ENCODE measurements at regions not wholly inside any gene's neighbourhood (a gene's known extent, or its start where the extent isn't known, plus 50 kb on each side); places are given as distances from the start of the nearest gene placed in this dataset.
"Not testable (repeated sequence)": the region's sequence is repeated elsewhere in the genome, so short reads cannot be mapped to it uniquely, and the experiment has no call there.

DNA sequence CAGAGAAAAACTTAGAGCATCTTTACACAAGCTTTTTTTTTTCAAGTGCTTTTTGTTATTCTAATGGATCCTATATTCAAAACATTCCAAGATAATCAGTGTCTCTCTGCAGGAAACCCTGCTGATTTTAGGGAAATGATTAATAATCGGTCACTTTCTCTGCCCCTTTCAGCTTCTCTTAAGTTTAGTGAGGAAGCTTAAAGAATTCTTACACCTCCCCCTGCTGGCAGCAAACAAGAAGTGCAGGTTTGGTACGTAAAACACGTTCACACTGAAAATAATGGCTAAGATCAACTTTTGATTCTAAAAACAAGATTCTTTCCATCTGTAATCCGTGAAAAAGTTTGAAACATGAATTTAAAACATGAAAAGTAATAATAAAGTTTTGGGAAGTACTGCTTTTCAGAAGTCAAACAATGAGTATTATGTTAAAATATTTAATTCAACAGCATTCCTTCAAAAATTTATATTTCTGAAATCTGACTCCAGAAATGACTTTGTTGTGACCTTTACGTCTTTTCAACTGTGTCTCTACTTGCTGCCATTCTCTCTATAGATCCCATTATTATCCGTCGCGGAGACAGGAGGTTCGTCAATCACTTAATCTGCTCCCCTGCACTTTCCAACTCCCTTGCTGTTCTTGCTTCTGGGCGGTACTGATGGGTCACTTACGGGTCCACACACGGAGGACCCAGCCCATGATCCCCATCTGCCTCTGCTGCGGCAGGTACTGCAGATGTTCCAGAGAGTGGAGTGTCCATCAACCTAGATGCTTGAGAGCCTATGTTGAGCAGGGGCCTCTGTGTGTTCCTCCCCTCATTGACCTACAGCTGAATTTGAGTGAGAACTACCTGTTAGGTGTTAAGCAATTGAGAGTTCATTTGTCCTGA lies 203.1 kb upstream of the EDNRB start:
- H3K9me3 Mint-ChIP-seq (ENCODE audit: unreplicated experiment) = no peaks in the 10 kb centered on the region
- no peaks in the 10 kb centered on the region for H3K27me3 Mint-ChIP-seq (ENCODE audit: unreplicated experiment)
- no peak overlapping the region for H3K4me3 Mint-ChIP-seq (ENCODE audit: unreplicated experiment)
- H3K4me1 Mint-ChIP-seq (ENCODE audit: low read depth, unreplicated experiment) = no peaks in the 10 kb centered on the region
- H3K27ac Mint-ChIP-seq (ENCODE audit: unreplicated experiment) = no peak overlapping the region
- DNase-seq = peak; percentile 32
- peaks cover 2% of the 10 kb centered on the region for H3K36me3 Mint-ChIP-seq (ENCODE audit: unreplicated experiment)
- peak; percentile 96 for TF ChIP-seq CTCF (IDR thresholded peaks at IDR 0.05; ENCODE audit: partially characterized antibody, unreplicated experiment)

- no peak overlapping the region for H3K27ac Mint-ChIP-seq (ENCODE audit: unreplicated experiment)
Observed at GRCh38 chr13:78121001-78121400, 202.4 kb upstream of the EDNRB start.

DNA sequence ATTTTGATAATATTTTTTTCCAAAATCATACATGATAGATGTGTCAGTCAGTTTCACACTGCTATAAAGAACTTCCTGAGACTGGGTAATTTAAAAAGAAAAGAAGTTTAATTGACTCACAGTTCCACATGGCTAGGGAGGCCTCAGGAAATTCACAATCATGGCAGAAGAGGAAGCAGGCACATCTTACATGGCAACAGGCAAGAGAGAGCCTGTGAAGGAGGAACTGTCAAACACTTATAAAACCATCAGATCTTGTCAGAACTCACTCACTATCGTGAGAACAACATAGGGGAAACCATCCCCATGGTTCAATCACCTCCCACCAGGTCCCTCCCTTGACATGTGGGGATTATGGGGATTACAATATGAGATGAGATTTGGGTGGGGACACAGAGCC lies 201.5 kb upstream of the EDNRB start:
- H3K27me3 Mint-ChIP-seq (ENCODE audit: unreplicated experiment); H3K9me3 Mint-ChIP-seq (ENCODE audit: unreplicated experiment); H3K4me3 Mint-ChIP-seq (ENCODE audit: unreplicated experiment); H3K36me3 Mint-ChIP-seq (ENCODE audit: unreplicated experiment); DNase-seq; H3K27ac Mint-ChIP-seq (ENCODE audit: unreplicated experiment); H3K4me1 Mint-ChIP-seq (ENCODE audit: low read depth, unreplicated experiment): not testable (repeated sequence)

More at GRCh38 chr13:78121001-78121400, 202.4 kb upstream of the EDNRB start:
- Mint-ChIP-seq H3K9me3 (ENCODE audit: unreplicated experiment) (no peaks in the 10 kb centered on the region), H3K36me3 (ENCODE audit: unreplicated experiment) (peaks cover 5% of the 10 kb centered on the region), H3K27me3 (ENCODE audit: unreplicated experiment) (peaks cover 2% of the 10 kb centered on the region), H3K4me1 (ENCODE audit: low read depth, unreplicated experiment) (no peaks in the 10 kb centered on the region), H3K4me3 (ENCODE audit: unreplicated experiment) (no peak overlapping the region)
- TF ChIP-seq CTCF (IDR thresholded peaks at IDR 0.05; ENCODE audit: partially characterized antibody, unreplicated experiment) = no peak
- no peak for DNase-seq

GRCh38 chr13:78117070-78117469 lies 198.4 kb upstream of the EDNRB start:
- H3K4me3 Mint-ChIP-seq (ENCODE audit: unreplicated experiment); H3K27ac Mint-ChIP-seq (ENCODE audit: unreplicated experiment); H3K4me1 Mint-ChIP-seq (ENCODE audit: low read depth, unreplicated experiment); DNase-seq; H3K9me3 Mint-ChIP-seq (ENCODE audit: unreplicated experiment); H3K27me3 Mint-ChIP-seq (ENCODE audit: unreplicated experiment): not testable (repeated sequence)
- peaks cover 10% of the 10 kb centered on the region for H3K36me3 Mint-ChIP-seq (ENCODE audit: unreplicated experiment)

DNA sequence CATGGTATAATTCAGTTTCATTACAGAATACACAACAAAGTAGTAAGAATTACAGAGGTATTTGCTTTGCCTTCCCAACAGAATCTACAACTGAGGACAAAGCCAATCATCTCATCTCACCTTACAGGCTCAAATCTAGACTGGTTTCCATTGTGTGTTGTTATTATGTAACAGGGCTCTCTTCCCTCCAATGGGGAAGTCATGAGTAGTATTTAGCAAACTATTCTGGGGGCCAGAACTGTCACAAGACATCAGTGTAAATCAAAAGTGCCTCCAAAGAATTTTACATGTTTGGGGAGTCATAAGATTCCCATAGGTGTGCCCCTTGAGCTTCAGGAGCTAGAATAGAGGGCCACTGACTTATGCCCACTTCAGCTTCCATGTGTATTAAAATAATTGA lies 187.0 kb upstream of the EDNRB start:
- Mint-ChIP-seq H3K36me3 (ENCODE audit: unreplicated experiment) (no peaks in the 10 kb centered on the region), H3K9me3 (ENCODE audit: unreplicated experiment) (no peaks in the 10 kb centered on the region), H3K27ac (ENCODE audit: unreplicated experiment) (no peak overlapping the region), H3K4me3 (ENCODE audit: unreplicated experiment) (no peak overlapping the region), H3K4me1 (ENCODE audit: low read depth, unreplicated experiment) (peaks cover 3% of the 10 kb centered on the region), H3K27me3 (ENCODE audit: unreplicated experiment) (peaks cover 3% of the 10 kb centered on the region)
- DNase-seq = no peak
- TF ChIP-seq CTCF (IDR thresholded peaks at IDR 0.05; ENCODE audit: partially characterized antibody, unreplicated experiment) = no peak

GRCh38 chr13:78103936-78104335 lies 185.3 kb upstream of the EDNRB start:
- no peak for DNase-seq
- peaks cover 3% of the 10 kb centered on the region for H3K27me3 Mint-ChIP-seq (ENCODE audit: unreplicated experiment)
- H3K4me3 Mint-ChIP-seq (ENCODE audit: unreplicated experiment) = no peak overlapping the region
- no peaks in the 10 kb centered on the region for H3K36me3 Mint-ChIP-seq (ENCODE audit: unreplicated experiment)
- TF ChIP-seq CTCF (IDR thresholded peaks at IDR 0.05; ENCODE audit: partially characterized antibody, unreplicated experiment) = no peak
- H3K4me1 Mint-ChIP-seq (ENCODE audit: low read depth, unreplicated experiment) = peaks cover 3% of the 10 kb centered on the region
- H3K9me3 Mint-ChIP-seq (ENCODE audit: unreplicated experiment) = no peaks in the 10 kb centered on the region
- H3K27ac Mint-ChIP-seq (ENCODE audit: unreplicated experiment) = no peak overlapping the region

Measured in glutamatergic neuron (in vitro differentiated cells).